ENCODE measurements at regions not wholly inside any gene's neighbourhood (a gene's known extent, or its start where the extent isn't known, plus 50 kb on each side); places are given as distances from the start of the nearest gene placed in this dataset.

DNA sequence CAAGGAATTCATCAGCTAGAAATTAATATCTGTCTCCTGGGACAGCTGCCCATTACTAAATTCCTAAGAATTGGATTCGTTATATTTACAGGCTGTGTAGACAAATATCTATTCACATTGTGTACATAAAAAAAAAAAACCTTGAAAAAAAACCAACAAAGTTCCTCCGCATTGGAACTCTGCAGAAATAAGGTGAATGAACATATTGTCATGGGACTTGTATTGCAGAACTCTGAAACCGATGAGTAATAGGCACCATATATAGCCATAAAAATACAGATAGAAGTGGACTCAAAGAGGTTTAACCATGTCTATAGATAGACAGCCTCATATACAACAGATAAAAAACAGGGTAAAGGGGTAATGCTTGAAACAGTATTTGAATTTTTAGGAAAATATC, 909.9 kb upstream of the CHAC2 start:
- Mint-ChIP-seq H3K4me1 (ENCODE audit: low read depth) (peaks cover 1% of the 10 kb centered on the region), H3K4me3 (ENCODE audit: low read depth) (no peak overlapping the region), H3K27ac (no peak overlapping the region)

DNA sequence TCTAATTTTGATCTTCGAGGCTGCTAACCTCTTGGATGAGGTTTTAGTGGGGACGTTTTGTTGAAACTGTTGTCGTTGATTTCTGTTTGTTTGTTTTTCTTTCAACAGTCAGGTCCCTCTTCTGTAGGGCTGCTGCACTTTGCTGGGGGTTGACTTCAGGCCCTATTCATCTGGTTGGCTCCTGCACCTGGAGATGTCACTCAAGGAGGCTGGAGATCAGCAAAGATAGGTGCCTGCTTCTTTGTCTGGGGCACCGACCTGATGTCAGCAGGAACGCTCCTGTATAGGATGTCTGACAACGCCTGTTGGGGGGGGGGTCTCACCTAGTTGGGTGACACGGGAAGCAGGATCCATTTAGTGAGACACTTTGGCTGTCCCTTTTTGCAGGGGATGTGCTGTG, 915.6 kb upstream of the CHAC2 start:
- no peaks in the 10 kb centered on the region for H3K27me3 Mint-ChIP-seq
- peaks cover 33% of the 10 kb centered on the region for H3K9me3 Mint-ChIP-seq (ENCODE audit: low read depth)
- H3K4me3 Mint-ChIP-seq (ENCODE audit: low read depth) = no peak overlapping the region

More for the DNA sequence above, 909.9 kb upstream of the CHAC2 start:
- DNase-seq (ENCODE audit: low spot score, unreplicated experiment) = no peak
- TF ChIP-seq, protein P1, sequence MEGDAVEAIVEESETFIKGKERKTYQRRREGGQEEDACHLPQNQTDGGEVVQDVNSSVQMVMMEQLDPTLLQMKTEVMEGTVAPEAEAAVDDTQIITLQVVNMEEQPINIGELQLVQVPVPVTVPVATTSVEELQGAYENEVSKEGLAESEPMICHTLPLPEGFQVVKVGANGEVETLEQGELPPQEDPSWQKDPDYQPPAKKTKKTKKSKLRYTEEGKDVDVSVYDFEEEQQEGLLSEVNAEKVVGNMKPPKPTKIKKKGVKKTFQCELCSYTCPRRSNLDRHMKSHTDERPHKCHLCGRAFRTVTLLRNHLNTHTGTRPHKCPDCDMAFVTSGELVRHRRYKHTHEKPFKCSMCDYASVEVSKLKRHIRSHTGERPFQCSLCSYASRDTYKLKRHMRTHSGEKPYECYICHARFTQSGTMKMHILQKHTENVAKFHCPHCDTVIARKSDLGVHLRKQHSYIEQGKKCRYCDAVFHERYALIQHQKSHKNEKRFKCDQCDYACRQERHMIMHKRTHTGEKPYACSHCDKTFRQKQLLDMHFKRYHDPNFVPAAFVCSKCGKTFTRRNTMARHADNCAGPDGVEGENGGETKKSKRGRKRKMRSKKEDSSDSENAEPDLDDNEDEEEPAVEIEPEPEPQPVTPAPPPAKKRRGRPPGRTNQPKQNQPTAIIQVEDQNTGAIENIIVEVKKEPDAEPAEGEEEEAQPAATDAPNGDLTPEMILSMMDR (IDR thresholded peaks at IDR 0.05; ENCODE audit: unreplicated experiment) = no peak
- no peaks in the 10 kb centered on the region for H3K9me3 Mint-ChIP-seq (ENCODE audit: low read depth)
- no peaks in the 10 kb centered on the region for H3K36me3 Mint-ChIP-seq (ENCODE audit: insufficient read depth)
- H3K27me3 Mint-ChIP-seq = no peaks in the 10 kb centered on the region

DNA sequence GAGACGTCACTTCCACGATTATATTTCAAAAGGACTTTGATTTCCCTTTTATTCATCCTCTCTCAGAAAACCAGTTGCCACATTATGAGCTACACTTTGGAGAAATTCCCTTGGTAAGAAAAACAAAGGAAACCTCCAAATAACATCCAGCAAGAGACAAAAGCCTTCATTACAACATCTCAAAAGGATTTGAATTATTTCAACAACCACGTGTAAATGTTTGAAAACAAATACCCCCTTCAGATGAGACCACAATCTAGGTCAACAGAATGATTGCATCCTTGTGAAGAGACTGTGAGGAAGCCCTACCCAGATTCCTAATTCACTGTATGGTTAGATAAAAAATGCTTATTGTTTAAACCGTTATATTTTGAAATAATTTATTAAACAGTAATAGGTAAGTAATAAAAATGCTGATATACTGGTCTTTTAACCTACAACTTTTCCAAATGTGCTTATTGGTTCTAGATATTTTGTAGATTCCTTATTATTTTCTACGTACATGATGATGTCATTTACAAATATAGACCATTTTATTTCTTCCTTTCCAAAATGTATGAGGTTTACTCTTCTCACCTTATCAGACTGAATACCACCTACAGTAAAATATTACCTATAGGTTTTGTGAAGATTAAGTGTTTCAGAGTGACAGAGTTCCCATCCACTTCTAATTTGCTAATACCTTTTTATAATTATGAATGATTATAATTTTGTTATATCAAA, 922.7 kb upstream of the CHAC2 start:
- H3K4me3 Mint-ChIP-seq (ENCODE audit: low read depth) = no peak overlapping the region
- H3K27ac Mint-ChIP-seq = no peak overlapping the region
- H3K4me1 Mint-ChIP-seq (ENCODE audit: low read depth) = no peaks in the 10 kb centered on the region
- no peak for DNase-seq (ENCODE audit: low spot score, unreplicated experiment)
- H3K36me3 Mint-ChIP-seq (ENCODE audit: insufficient read depth) = no peaks in the 10 kb centered on the region
- peaks cover 14% of the 10 kb centered on the region for H3K9me3 Mint-ChIP-seq (ENCODE audit: low read depth)
- TF ChIP-seq, protein P1 (IDR thresholded peaks at IDR 0.05; ENCODE audit: unreplicated experiment) = no peak
- no peaks in the 10 kb centered on the region for H3K27me3 Mint-ChIP-seq

More for the DNA sequence above, 915.6 kb upstream of the CHAC2 start:
- Mint-ChIP-seq H3K36me3 (ENCODE audit: insufficient read depth) (no peaks in the 10 kb centered on the region), H3K4me1 (ENCODE audit: low read depth) (peaks cover 1% of the 10 kb centered on the region), H3K27ac (no peak overlapping the region)
- DNase-seq (ENCODE audit: low spot score, unreplicated experiment) = no peak
- TF ChIP-seq, protein P1 (IDR thresholded peaks at IDR 0.05; ENCODE audit: unreplicated experiment) = no peak

DNA sequence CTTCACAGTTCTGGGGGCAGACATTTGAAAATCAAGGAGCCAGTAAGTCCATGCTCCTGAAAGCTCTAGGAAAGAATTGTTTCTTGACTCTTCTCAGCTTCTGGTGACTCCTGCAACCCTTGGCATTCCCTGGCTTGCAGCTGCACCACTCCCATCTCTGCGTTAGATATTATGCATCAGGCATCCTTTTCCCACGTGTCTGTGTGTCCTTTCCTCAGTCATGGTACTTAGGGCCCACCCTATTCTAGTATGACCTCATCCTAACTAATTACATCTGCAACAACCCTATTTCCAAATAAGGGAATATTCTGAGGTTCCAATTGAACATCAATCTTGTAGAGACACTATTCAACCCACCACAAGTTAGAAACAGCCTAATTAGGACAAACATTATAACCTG, 931.7 kb upstream of the CHAC2 start:
- Mint-ChIP-seq H3K4me3 (ENCODE audit: low read depth) (no peak overlapping the region), H3K9me3 (ENCODE audit: low read depth) (no peaks in the 10 kb centered on the region), H3K27me3 (no peaks in the 10 kb centered on the region), H3K4me1 (ENCODE audit: low read depth) (no peaks in the 10 kb centered on the region), H3K27ac (no peak overlapping the region), H3K36me3 (ENCODE audit: insufficient read depth) (no peaks in the 10 kb centered on the region)
- TF ChIP-seq, protein P1 (IDR thresholded peaks at IDR 0.05; ENCODE audit: unreplicated experiment) = no peak
- DNase-seq (ENCODE audit: low spot score, unreplicated experiment) = no peak

DNA sequence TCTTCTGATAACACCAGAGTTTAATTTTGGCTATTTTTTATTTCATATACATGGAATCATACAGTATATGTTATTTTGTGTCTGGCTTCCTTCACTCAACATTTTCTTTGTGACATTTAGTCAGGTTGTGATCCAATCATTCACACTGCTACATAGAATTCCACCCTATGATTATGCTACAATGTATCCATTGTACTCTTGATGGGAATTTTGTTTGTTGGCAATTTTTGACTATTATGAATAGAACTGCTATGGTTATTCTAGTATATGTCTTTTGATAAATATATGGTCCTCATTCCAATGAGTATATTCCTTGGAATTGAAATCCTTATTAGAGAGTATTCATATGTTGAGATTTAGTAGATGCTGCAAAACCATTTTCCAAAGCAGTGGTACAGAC, 936.4 kb upstream of the CHAC2 start:
- Mint-ChIP-seq H3K4me1 (ENCODE audit: low read depth) (peaks cover 5% of the 10 kb centered on the region), H3K9me3 (ENCODE audit: low read depth) (no peaks in the 10 kb centered on the region), H3K36me3 (ENCODE audit: insufficient read depth) (no peaks in the 10 kb centered on the region), H3K4me3 (ENCODE audit: low read depth) (no peak overlapping the region), H3K27ac (no peak overlapping the region), H3K27me3 (no peaks in the 10 kb centered on the region)
- TF ChIP-seq, protein P1 (IDR thresholded peaks at IDR 0.05; ENCODE audit: unreplicated experiment) = no peak
- no peak for DNase-seq (ENCODE audit: low spot score, unreplicated experiment)

Measured in progenitor cell of endocrine pancreas (in vitro differentiated cells).